HG03196 (cell line): ENCODE measurements at regions not wholly inside any gene's neighbourhood (a gene's known extent, or its start where the extent isn't known, plus 50 kb on each side); places are given as distances from the start of the nearest gene placed in this dataset.
"Not testable (repeated sequence)": the region's sequence is repeated elsewhere in the genome, so short reads cannot be mapped to it uniquely, and the experiment has no call there.

Source experiments
- ATAC-seq: cut with Tn5 transposase; IDR thresholded peaks from one replicate; pipeline ENCODE4 v1.9.1; 2021; ENCODE audit not compliant: unreplicated experiment

- ATAC-seq: no peak
Measured at GRCh38 chr5:74465724-74466123, 174.8 kb downstream of the ENC1 start.

GRCh38 chr5:74464512-74465209, 175.9 kb downstream of the ENC1 start:
- no peak for ATAC-seq

GRCh38 chr5:74462356-74462755, 178.2 kb downstream of the ENC1 start:
- no peak for ATAC-seq

- ATAC-seq: no peak
Measured at GRCh38 chr5:74461251-74461650, 179.3 kb downstream of the ENC1 start.

- ATAC-seq: no peak
Measured at GRCh38 chr5:74460694-74461093, 179.8 kb downstream of the ENC1 start.

GRCh38 chr5:74459984-74460383, 180.5 kb downstream of the ENC1 start:
- ATAC-seq: no peak

GRCh38 chr5:74457876-74458275, 182.7 kb downstream of the ENC1 start:
- no peak for ATAC-seq

- ATAC-seq: no peak
Measured at GRCh38 chr5:74454263-74455030, 186.1 kb downstream of the ENC1 start.

GRCh38 chr5:74452856-74453255, 187.7 kb downstream of the ENC1 start:
- ATAC-seq: no peak

GRCh38 chr5:74450095-74450494, 190.4 kb downstream of the ENC1 start:
- ATAC-seq: no peak

GRCh38 chr5:74446725-74447241, 193.7 kb downstream of the ENC1 start:
- no peak for ATAC-seq

- no peak for ATAC-seq
Measured at GRCh38 chr5:74442466-74442865, 198.1 kb downstream of the ENC1 start.

GRCh38 chr5:74441616-74442015, 198.9 kb downstream of the ENC1 start:
- no peak for ATAC-seq

- ATAC-seq: no peak
Measured at GRCh38 chr5:74440341-74440740, 200.2 kb downstream of the ENC1 start.

GRCh38 chr5:74437870-74438269, 202.7 kb downstream of the ENC1 start:
- not testable (repeated sequence) for ATAC-seq

GRCh38 chr5:74433896-74434829, 206.4 kb downstream of the ENC1 start:
- ATAC-seq: no peak

- ATAC-seq: no peak
Measured at GRCh38 chr5:74433255-74433895, 207.2 kb downstream of the ENC1 start.

- ATAC-seq: no peak
Measured at GRCh38 chr5:74432721-74433120, 207.8 kb downstream of the ENC1 start.

- no peak for ATAC-seq
Measured at GRCh38 chr5:74432216-74432615, 208.3 kb downstream of the ENC1 start.

GRCh38 chr5:74431290-74431669, 209.2 kb downstream of the ENC1 start:
- ATAC-seq: no peak
